Peyer's patch (tissue), 4 donors: ENCODE measurements at regions not wholly inside any gene's neighbourhood (a gene's known extent, or its start where the extent isn't known, plus 50 kb on each side); places are given as distances from the start of the nearest gene placed in this dataset.

Experiments
- POLR2A ChIP-seq, 2 donors: fragments of 450-650 bp; IDR thresholded peaks; one replicate each; pipeline ENCODE4 v1.5.1; 2017; ENCODE audit warnings: antibody characterized with exemption in 2 of 2, mild to moderate bottlenecking in 2 of 2, moderate library complexity in 2 of 2
- TF ChIP-seq, protein P1 (sequence below), 6 experiments: fragments of 450-650 bp in 4 of 6; fragments of 200-600 bp in 2 of 6; sonication (generic) in 1 of 6; IDR thresholded peaks; one replicate each; pipeline ENCODE4 v1.5.1; 2017 to 2019; ENCODE audit warnings: antibody characterized with exemption in 6 of 6, mild to moderate bottlenecking in 3 of 6, moderate library complexity in 1 of 6

- TF ChIP-seq, protein P1, sequence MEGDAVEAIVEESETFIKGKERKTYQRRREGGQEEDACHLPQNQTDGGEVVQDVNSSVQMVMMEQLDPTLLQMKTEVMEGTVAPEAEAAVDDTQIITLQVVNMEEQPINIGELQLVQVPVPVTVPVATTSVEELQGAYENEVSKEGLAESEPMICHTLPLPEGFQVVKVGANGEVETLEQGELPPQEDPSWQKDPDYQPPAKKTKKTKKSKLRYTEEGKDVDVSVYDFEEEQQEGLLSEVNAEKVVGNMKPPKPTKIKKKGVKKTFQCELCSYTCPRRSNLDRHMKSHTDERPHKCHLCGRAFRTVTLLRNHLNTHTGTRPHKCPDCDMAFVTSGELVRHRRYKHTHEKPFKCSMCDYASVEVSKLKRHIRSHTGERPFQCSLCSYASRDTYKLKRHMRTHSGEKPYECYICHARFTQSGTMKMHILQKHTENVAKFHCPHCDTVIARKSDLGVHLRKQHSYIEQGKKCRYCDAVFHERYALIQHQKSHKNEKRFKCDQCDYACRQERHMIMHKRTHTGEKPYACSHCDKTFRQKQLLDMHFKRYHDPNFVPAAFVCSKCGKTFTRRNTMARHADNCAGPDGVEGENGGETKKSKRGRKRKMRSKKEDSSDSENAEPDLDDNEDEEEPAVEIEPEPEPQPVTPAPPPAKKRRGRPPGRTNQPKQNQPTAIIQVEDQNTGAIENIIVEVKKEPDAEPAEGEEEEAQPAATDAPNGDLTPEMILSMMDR (IDR thresholded peaks at IDR 0.05) = no peak
- TF ChIP-seq POLR2A (IDR thresholded peaks at IDR 0.05) = no peak
These were observed 89.3 kb downstream of the TEX36 start for GRCh38 chr10:125593644-125594043.
